OCI-LY3 (cell line): ENCODE measurements at regions not wholly inside any gene's neighbourhood (a gene's known extent, or its start where the extent isn't known, plus 50 kb on each side); places are given as distances from the start of the nearest gene placed in this dataset.

Experiments
- EZH2phosphoT487 ChIP-seq: fragments of 200-600 bp; shearing (Covaris generic); IDR thresholded peaks from 2 replicates; pipeline ENCODE4 v1.6.1; 2018; ENCODE audit warnings: antibody characterized with exemption, mixed run types, low read depth
- TF ChIP-seq, protein P1 (sequence below): fragments of 200-600, 300-600 bp; sonication (generic); IDR thresholded peaks from 2 replicates; pipeline ENCODE4 v1.5.1; 2014; ENCODE audit warnings: antibody characterized with exemption, low read length, low read depth

DNA sequence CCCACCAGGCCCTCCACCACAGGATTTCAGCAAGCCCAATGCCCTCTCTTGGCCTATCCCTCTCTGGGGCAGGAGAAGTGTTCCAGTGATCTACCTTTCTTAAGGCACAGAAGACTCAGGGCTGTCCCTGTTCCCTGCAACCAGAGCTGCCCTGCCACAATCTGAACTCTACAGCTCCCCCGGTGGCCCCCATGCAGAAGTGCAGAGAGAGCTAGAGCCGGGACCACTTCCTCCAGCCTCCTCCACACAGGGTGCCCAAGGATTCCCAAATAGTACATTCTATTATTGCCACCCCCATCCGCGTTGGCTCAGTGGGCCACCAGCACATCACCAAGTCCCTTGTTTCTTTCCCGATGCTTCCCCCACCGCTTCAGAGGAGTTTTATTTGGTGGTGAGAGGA, 114.8 kb upstream of the PTPRM start:
- TF ChIP-seq, protein P1, sequence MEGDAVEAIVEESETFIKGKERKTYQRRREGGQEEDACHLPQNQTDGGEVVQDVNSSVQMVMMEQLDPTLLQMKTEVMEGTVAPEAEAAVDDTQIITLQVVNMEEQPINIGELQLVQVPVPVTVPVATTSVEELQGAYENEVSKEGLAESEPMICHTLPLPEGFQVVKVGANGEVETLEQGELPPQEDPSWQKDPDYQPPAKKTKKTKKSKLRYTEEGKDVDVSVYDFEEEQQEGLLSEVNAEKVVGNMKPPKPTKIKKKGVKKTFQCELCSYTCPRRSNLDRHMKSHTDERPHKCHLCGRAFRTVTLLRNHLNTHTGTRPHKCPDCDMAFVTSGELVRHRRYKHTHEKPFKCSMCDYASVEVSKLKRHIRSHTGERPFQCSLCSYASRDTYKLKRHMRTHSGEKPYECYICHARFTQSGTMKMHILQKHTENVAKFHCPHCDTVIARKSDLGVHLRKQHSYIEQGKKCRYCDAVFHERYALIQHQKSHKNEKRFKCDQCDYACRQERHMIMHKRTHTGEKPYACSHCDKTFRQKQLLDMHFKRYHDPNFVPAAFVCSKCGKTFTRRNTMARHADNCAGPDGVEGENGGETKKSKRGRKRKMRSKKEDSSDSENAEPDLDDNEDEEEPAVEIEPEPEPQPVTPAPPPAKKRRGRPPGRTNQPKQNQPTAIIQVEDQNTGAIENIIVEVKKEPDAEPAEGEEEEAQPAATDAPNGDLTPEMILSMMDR: peak; percentile 29; the same call in 1 of the 2 replicates
- TF ChIP-seq EZH2phosphoT487: no peak
